Esophagus muscularis mucosa (tissue), 4 donors: ENCODE measurements at regions not wholly inside any gene's neighbourhood (a gene's known extent, or its start where the extent isn't known, plus 50 kb on each side); places are given as distances from the start of the nearest gene placed in this dataset.
A peak's percentile ranks its signal among the peaks of the same experiment; 100 is the strongest.

Source experiments
- DNase-seq: peaks from one replicate; pipeline ENCODE4 v3.0.0-alpha.2; 2017; ENCODE audit errors: extremely low spot score
- H3K27ac ChIP-seq, 4 donors: fragments of 200-600 bp; sonication (generic); replicated peaks in 1 of 4; 1 replicate in 3 of 4; 2 replicates in 1 of 4; pipeline ENCODE4 v1.5.1; 2016 to 2019; ENCODE audit warnings: mild to moderate bottlenecking in 1 of 4
- H3K27me3 ChIP-seq, 4 donors: fragments of 200-600 bp; sonication (generic); one replicate each; pipeline versions ENCODE4 v1.5.1 to v1.6.0; 2016 to 2019
- H3K36me3 ChIP-seq, 4 donors: fragments of 200-600 bp; sonication (generic); one replicate each; pipeline ENCODE4 v1.5.1; 2016 to 2019
- H3K4me1 ChIP-seq, 4 donors: fragments of 200-600 bp; sonication (generic); one replicate each; pipeline ENCODE4 v1.5.1; 2016 to 2019
- H3K4me3 ChIP-seq, 4 donors: fragments of 200-600 bp; sonication (generic); 1 replicate in 2 of 4; 2 replicates in 2 of 4; pipeline ENCODE4 v1.5.1; 2016 to 2019; ENCODE audit warnings: mild to moderate bottlenecking in 4 of 4, moderate library complexity in 1 of 4
- H3K9me3 ChIP-seq, 4 donors: fragments of 200-600 bp; sonication (generic); 1 replicate in 3 of 4; 2 replicates in 1 of 4; pipeline ENCODE4 v1.5.1; 2016 to 2019
- CTCF ChIP-seq, 3 experiments: fragments of 200-600 bp in 2 of 3; fragments of 450-650 bp in 1 of 3; sonication (generic) in 2 of 3; IDR thresholded peaks; one replicate each; pipeline ENCODE4 v1.5.1; 2017 to 2019; ENCODE audit warnings: antibody characterized with exemption in 3 of 3, mild to moderate bottlenecking in 2 of 3, moderate library complexity in 1 of 3
- EP300 ChIP-seq: sonication (generic); formaldehyde crosslinking; IDR thresholded peaks from one replicate; pipeline ENCODE4 v1.6.1; 2017; ENCODE audit warnings: antibody characterized with exemption
- POLR2A ChIP-seq: fragments of 450-650 bp; IDR thresholded peaks from one replicate; pipeline ENCODE4 v1.6.1; 2017; ENCODE audit warnings: antibody characterized with exemption, moderate library complexity, mild to moderate bottlenecking, low read depth
- POLR2AphosphoS5 ChIP-seq, 2 donors: sonication (generic); formaldehyde crosslinking; IDR thresholded peaks; one replicate each; pipeline ENCODE4 v1.6.1; 2017; ENCODE audit warnings: antibody characterized with exemption in 2 of 2
- WGBS: methylation state at CpG from one replicate; pipeline ENCODE4 v1.1.5; 2018; 5-methylcytosine and 5-hydroxymethylcytosine counted together
- intact Hi-C: fragments of 100-400 bp; cut with DNase I; formaldehyde crosslinking; loops from one replicate; pipeline ENCODE4 v1.15.1; 2023

- peak; percentile 78 for DNase-seq
- Histone ChIP-seq H3K27ac (no peak overlapping the region), H3K27me3 (no peaks in the 10 kb centered on the region), H3K4me3 (no peak overlapping the region), H3K36me3 (no peaks in the 10 kb centered on the region), H3K9me3 (no peaks in the 10 kb centered on the region), H3K4me1 (peaks cover 0 to 9% (median 3%) of the 10 kb centered on the region in 4 donors)
- 21% methylated on average over 1 of the region's 1 CpG for WGBS
- TF ChIP-seq EP300, result no peak
- no peak for TF ChIP-seq CTCF (IDR thresholded peaks at IDR 0.05)
- TF ChIP-seq POLR2A, result no peak
- TF ChIP-seq POLR2AphosphoS5 (IDR thresholded peaks at IDR 0.05), result peak in 1 of 2 donors; percentile 8
- intact Hi-C loops, result no loop called here
These were observed 199.6 kb upstream of the SEMA6D start for GRCh38 chr15:47517737-47518136.

GRCh38 chr15:47523681-47524475 is 193.4 kb upstream of the SEMA6D start:
- peaks cover 0 to 5% (median 1%) of the 10 kb centered on the region in 4 donors for H3K4me1 ChIP-seq
- no peaks in the 10 kb centered on the region for H3K36me3 ChIP-seq
- H3K4me3 ChIP-seq, result no peak overlapping the region
- no peaks in the 10 kb centered on the region for H3K9me3 ChIP-seq
- TF ChIP-seq POLR2A (no peak), EP300 (no peak), CTCF (IDR thresholded peaks at IDR 0.05) (no peak), POLR2AphosphoS5 (IDR thresholded peaks at IDR 0.05) (no peak)
- no peak overlapping the region for H3K27ac ChIP-seq
- whole genome bisulfite sequencing, result 85% methylated on average over 12 of the region's 12 CpGs
- DNase-seq, result peak; percentile 55
- intact Hi-C loops, result no loop called here
- no peaks in the 10 kb centered on the region for H3K27me3 ChIP-seq

GRCh38 chr15:47529241-47529640 is 188.1 kb upstream of the SEMA6D start:
- H3K4me1 ChIP-seq, result no peaks in the 10 kb centered on the region
- H3K36me3 ChIP-seq, result no peaks in the 10 kb centered on the region
- H3K27ac ChIP-seq, result no peak overlapping the region
- intact Hi-C loops, result no loop called here
- no peak overlapping the region for H3K4me3 ChIP-seq
- no peaks in the 10 kb centered on the region for H3K9me3 ChIP-seq
- WGBS, result 95% methylated on average over 1 of the region's 1 CpG
- TF ChIP-seq EP300, result no peak
- no peak for TF ChIP-seq CTCF (IDR thresholded peaks at IDR 0.05)
- TF ChIP-seq POLR2AphosphoS5 (IDR thresholded peaks at IDR 0.05), result no peak
- TF ChIP-seq POLR2A, result no peak
- no peaks in the 10 kb centered on the region for H3K27me3 ChIP-seq
- peak; percentile 77 for DNase-seq

DNA sequence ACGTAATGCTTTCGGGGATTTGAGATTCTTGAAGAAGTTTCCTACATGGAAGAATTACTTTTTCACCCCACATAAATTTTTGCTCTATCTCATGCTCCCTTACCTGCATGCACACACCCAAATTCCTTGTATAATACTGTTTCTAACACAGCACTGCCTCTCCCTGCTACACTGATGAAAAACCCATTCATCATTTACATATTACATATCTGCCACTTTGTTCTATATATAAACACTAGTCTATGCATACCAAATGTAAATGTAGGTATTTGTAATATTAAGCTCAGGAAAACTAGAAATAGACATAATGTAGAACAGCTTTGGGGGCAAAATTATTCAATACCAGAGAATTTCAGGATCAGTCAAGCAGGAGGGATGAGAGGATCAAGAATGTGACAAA is 182.6 kb upstream of the SEMA6D start:
- WGBS, result 97% methylated on average over 2 of the region's 2 CpGs
- Histone ChIP-seq H3K4me1 (no peaks in the 10 kb centered on the region), H3K4me3 (no peak overlapping the region), H3K27ac (no peak overlapping the region), H3K27me3 (no peaks in the 10 kb centered on the region), H3K9me3 (no peaks in the 10 kb centered on the region), H3K36me3 (no peaks in the 10 kb centered on the region)
- TF ChIP-seq POLR2AphosphoS5 (IDR thresholded peaks at IDR 0.05) (no peak), POLR2A (no peak)
- no peak for DNase-seq
- intact Hi-C loops, result no loop called here

DNA sequence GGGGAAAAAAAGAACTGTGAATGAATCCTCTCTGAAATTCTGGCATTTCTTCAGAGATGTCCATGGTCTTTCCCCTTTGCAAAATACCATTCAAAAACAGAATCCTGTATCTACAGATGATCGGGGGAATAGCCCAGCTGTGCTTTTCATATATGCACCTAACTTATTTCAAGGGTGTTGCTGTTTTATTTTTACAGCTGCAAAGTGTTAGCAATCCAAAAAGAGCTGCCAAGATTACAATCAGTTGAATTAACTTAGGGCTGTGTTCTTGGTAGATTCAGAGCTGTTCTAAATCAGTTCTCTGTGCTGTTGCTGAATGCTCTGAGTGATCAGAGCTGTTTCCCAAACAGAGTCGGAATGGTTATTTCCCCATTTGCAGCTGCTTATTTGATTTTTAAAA is 175.7 kb upstream of the SEMA6D start:
- WGBS, result 42% methylated on average over 2 of the region's 2 CpGs
- intact Hi-C loops, result no loop called here
- no peaks in the 10 kb centered on the region for H3K4me1 ChIP-seq
- H3K4me3 ChIP-seq, result no peak overlapping the region
- no peak for TF ChIP-seq POLR2AphosphoS5 (IDR thresholded peaks at IDR 0.05)
- TF ChIP-seq POLR2A, result no peak
- no peak for TF ChIP-seq CTCF (IDR thresholded peaks at IDR 0.05)
- no peak for TF ChIP-seq EP300
- no peaks in the 10 kb centered on the region for H3K9me3 ChIP-seq
- DNase-seq, result no peak
- no peaks in the 10 kb centered on the region for H3K36me3 ChIP-seq
- no peak overlapping the region for H3K27ac ChIP-seq
- H3K27me3 ChIP-seq, result no peaks in the 10 kb centered on the region
